Activated naive CD4-positive, alpha-beta T cell treated with anti-CD3 and anti-CD28 coated beads, Interleukin-2, amount 50 U/mL, for 72 hours (primary cell): ENCODE measurements at regions not wholly inside any gene's neighbourhood (a gene's known extent, or its start where the extent isn't known, plus 50 kb on each side); places are given as distances from the start of the nearest gene placed in this dataset.
A peak's percentile ranks its signal among the peaks of the same experiment; 100 is the strongest.

Experiments
- ATAC-seq, 2 donors: fragments of 150-1000 bp; cut with Tn5 transposase; 2 replicates each; pipeline ENCODE4 v1.10.0; 2021; ENCODE audit warnings: mild to moderate bottlenecking in 2 of 2, moderate library complexity in 2 of 2
- DNase-seq, 2 donors: peaks; one replicate each; pipeline ENCODE4 v3.0.0; 2021 to 2022; ENCODE audit warnings: low spot score in 2 of 2
- H3K27ac Mint-ChIP-seq, 2 donors: one replicate each; pipeline ENCODE4 v1.8.0; 2022; ENCODE audit warnings: mild to moderate bottlenecking in 2 of 2, mixed read lengths in 2 of 2
- H3K36me3 Mint-ChIP-seq, 2 donors: one replicate each; pipeline ENCODE4 v1.8.0; 2022; ENCODE audit warnings: mixed read lengths in 2 of 2
- H3K9me3 Mint-ChIP-seq, 2 donors: one replicate each; pipeline ENCODE4 v1.8.0; 2022; ENCODE audit warnings: mixed read lengths in 2 of 2

- DNase-seq (no peak), ATAC-seq (no peak)
- peak overlapping the region in 1 of 2 donors; percentile 46 for H3K27ac Mint-ChIP-seq
- H3K36me3 Mint-ChIP-seq: peaks cover 5 to 67% of the 10 kb centered on the region in 2 donors
- H3K9me3 Mint-ChIP-seq: peaks cover 0 to 31% of the 10 kb centered on the region in 2 donors
These were observed 206.1 kb upstream of the PROK2 start for GRCh38 chr3:71991046-71991445.

- no peak for ATAC-seq
- Mint-ChIP-seq H3K36me3 (peaks cover 5 to 67% of the 10 kb centered on the region in 2 donors), H3K27ac (no peak overlapping the region), H3K9me3 (peaks cover 0 to 31% of the 10 kb centered on the region in 2 donors)
- no peak for DNase-seq
These were observed 205.6 kb upstream of the PROK2 start for GRCh38 chr3:71990545-71990944.

GRCh38 chr3:71989165-71989564 lies 204.2 kb upstream of the PROK2 start:
- DNase-seq (no peak), ATAC-seq (no peak)
- Mint-ChIP-seq H3K9me3 (peaks cover 0 to 23% of the 10 kb centered on the region in 2 donors), H3K36me3 (peaks cover 5 to 61% of the 10 kb centered on the region in 2 donors), H3K27ac (no peak overlapping the region)

- Mint-ChIP-seq H3K9me3 (peaks cover 3 to 22% of the 10 kb centered on the region in 2 donors), H3K27ac (peak overlapping the region in 1 of 2 donors; percentile 26), H3K36me3 (peaks cover 0 to 58% of the 10 kb centered on the region in 2 donors)
- DNase-seq: no peak
- ATAC-seq: no peak
These were observed 202.9 kb upstream of the PROK2 start for GRCh38 chr3:71987828-71988227.

- DNase-seq (no peak), ATAC-seq (no peak)
- peaks cover 0 to 55% of the 10 kb centered on the region in 2 donors for H3K36me3 Mint-ChIP-seq
- H3K27ac Mint-ChIP-seq: no peak overlapping the region
- peaks cover 3 to 22% of the 10 kb centered on the region in 2 donors for H3K9me3 Mint-ChIP-seq
These were observed 202.3 kb upstream of the PROK2 start for GRCh38 chr3:71987089-71987735.

- Mint-ChIP-seq H3K36me3 (peaks cover 0 to 54% of the 10 kb centered on the region in 2 donors), H3K9me3 (peaks cover 3 to 22% of the 10 kb centered on the region in 2 donors), H3K27ac (no peak overlapping the region)
- DNase-seq (no peak), ATAC-seq (no peak)
These were observed 201.7 kb upstream of the PROK2 start for GRCh38 chr3:71986606-71987005.

GRCh38 chr3:71984843-71985613 lies 200.1 kb upstream of the PROK2 start:
- H3K36me3 Mint-ChIP-seq: peaks cover 0 to 52% of the 10 kb centered on the region in 2 donors
- H3K27ac Mint-ChIP-seq: peak overlapping the region; percentile 49 to 74
- ATAC-seq (peak; percentile 88 to 89), DNase-seq (peak in 1 of 2 donors; percentile 41)
- H3K9me3 Mint-ChIP-seq: peaks cover 3 to 21% of the 10 kb centered on the region in 2 donors

- peaks cover 3 to 16% of the 10 kb centered on the region in 2 donors for H3K9me3 Mint-ChIP-seq
- H3K36me3 Mint-ChIP-seq: peaks cover 0 to 59% of the 10 kb centered on the region in 2 donors
- peak overlapping the region in 1 of 2 donors; percentile 94 for H3K27ac Mint-ChIP-seq
- ATAC-seq (no peak), DNase-seq (no peak)
These were observed 198.7 kb upstream of the PROK2 start for GRCh38 chr3:71983694-71984093.

GRCh38 chr3:71982506-71983258 lies 197.7 kb upstream of the PROK2 start:
- DNase-seq (peak; percentile 59 to 79), ATAC-seq (peak in 1 of 2 donors; percentile 32)
- Mint-ChIP-seq H3K36me3 (peaks cover 0 to 54% of the 10 kb centered on the region in 2 donors), H3K9me3 (peaks cover 3 to 16% of the 10 kb centered on the region in 2 donors), H3K27ac (peak overlapping the region; percentile 14 to 97)

- DNase-seq (no peak), ATAC-seq (no peak)
- Mint-ChIP-seq H3K27ac (peak overlapping the region in 1 of 2 donors; percentile 97), H3K9me3 (peaks cover 3 to 25% of the 10 kb centered on the region in 2 donors), H3K36me3 (peaks cover 0 to 64% of the 10 kb centered on the region in 2 donors)
These were observed 194.2 kb upstream of the PROK2 start for GRCh38 chr3:71979175-71979574.

GRCh38 chr3:71978150-71978721 lies 193.3 kb upstream of the PROK2 start:
- ATAC-seq (peak; percentile 90 to 92), DNase-seq (peak in 1 of 2 donors; percentile 50)

GRCh38 chr3:71977525-71977924 lies 192.6 kb upstream of the PROK2 start:
- Mint-ChIP-seq H3K27ac (peak overlapping the region in 1 of 2 donors; percentile 97), H3K9me3 (peaks cover 0 to 24% of the 10 kb centered on the region in 2 donors), H3K36me3 (peaks cover 0 to 61% of the 10 kb centered on the region in 2 donors)
- ATAC-seq: no peak
- no peak for DNase-seq

More at GRCh38 chr3:71978150-71978721, 193.3 kb upstream of the PROK2 start:
- Mint-ChIP-seq H3K9me3 (peaks cover 0 to 21% of the 10 kb centered on the region in 2 donors), H3K27ac (peak overlapping the region; percentile 68 to 97), H3K36me3 (peaks cover 0 to 58% of the 10 kb centered on the region in 2 donors)

GRCh38 chr3:71975573-71975972 lies 190.6 kb upstream of the PROK2 start:
- Mint-ChIP-seq H3K9me3 (peaks cover 0 to 18% of the 10 kb centered on the region in 2 donors), H3K36me3 (peaks cover 0 to 55% of the 10 kb centered on the region in 2 donors), H3K27ac (no peak overlapping the region)
- DNase-seq: no peak
- ATAC-seq: no peak

- H3K36me3 Mint-ChIP-seq: peaks cover 0 to 47% of the 10 kb centered on the region in 2 donors
- DNase-seq (no peak), ATAC-seq (no peak)
- peaks cover 0 to 14% of the 10 kb centered on the region in 2 donors for H3K9me3 Mint-ChIP-seq
- H3K27ac Mint-ChIP-seq: no peak overlapping the region
These were observed 189.8 kb upstream of the PROK2 start for GRCh38 chr3:71974786-71975185.

- Mint-ChIP-seq H3K36me3 (peaks cover 0 to 35% of the 10 kb centered on the region in 2 donors), H3K9me3 (peaks cover 0 to 14% of the 10 kb centered on the region in 2 donors), H3K27ac (no peak overlapping the region)
- ATAC-seq (no peak), DNase-seq (no peak)
These were observed 188.5 kb upstream of the PROK2 start for GRCh38 chr3:71973274-71974030.

- ATAC-seq: no peak
- Mint-ChIP-seq H3K36me3 (peaks cover 0 to 35% of the 10 kb centered on the region in 2 donors), H3K27ac (no peak overlapping the region), H3K9me3 (peaks cover 0 to 14% of the 10 kb centered on the region in 2 donors)
- DNase-seq: no peak
These were observed 187.1 kb upstream of the PROK2 start for GRCh38 chr3:71972031-71972430.
